AG04450 (cell line): ENCODE measurements at regions not wholly inside any gene's neighbourhood (a gene's known extent, or its start where the extent isn't known, plus 50 kb on each side); places are given as distances from the start of the nearest gene placed in this dataset.

Source experiments
- CTCF ChIA-PET: fragments of 300-600, 350-600 bp; formaldehyde crosslinking; extraction: SDS; loops from one replicate; lab custom pipeline; 2022; ENCODE audit warnings: antibody characterized with exemption, inconsistent platforms; lab: Charles Lee
- POLR2A ChIA-PET: fragments of 350-600 bp; formaldehyde crosslinking; extraction: SDS; loops from one replicate; lab custom pipeline; 2021; ENCODE audit warnings: antibody characterized with exemption, inconsistent platforms; lab: Yijun Ruan, JAX
- DNase-seq: peaks from one replicate; pipeline ENCODE4 v3.0.0-alpha.2; 2011; ENCODE audit warnings: low read depth, low spot score
- H3K27ac ChIP-seq: one replicate; pipeline ENCODE4 v1.5.1; 2012; ENCODE audit warnings: low read depth, low read length, control low read depth
- H3K27me3 ChIP-seq: one replicate; pipeline ENCODE4 v1.6.0; 2012; ENCODE audit warnings: low read length; ENCODE audit not compliant: control insufficient read depth, insufficient read depth
- H3K4me3 ChIP-seq: 2 replicates; pipeline ENCODE4 v1.5.1; 2011; ENCODE audit warnings: mild to moderate bottlenecking, low read depth, low read length, control low read depth
- H3K9me3 ChIP-seq: 2 replicates; pipeline ENCODE4 v1.5.1; 2012; ENCODE audit warnings: low read length; ENCODE audit not compliant: control insufficient read depth, insufficient read depth
- CTCF ChIP-seq: IDR thresholded peaks from 2 replicates; pipeline ENCODE4 v1.5.1; 2011; ENCODE audit warnings: low read depth, low read length, control low read depth, inconsistent platforms

- Histone ChIP-seq H3K27ac (no peak overlapping the region), H3K27me3 (peaks cover 2% of the 10 kb centered on the region), H3K4me3 (no peak overlapping the region), H3K9me3 (peaks cover 55% of the 10 kb centered on the region)
- ChIA-PET CTCF (no interaction called here), POLR2A (no interaction called here)
- TF ChIP-seq CTCF = no peak
- no peak for DNase-seq
Observed at GRCh38 chr2:239526666-239527415, 126.0 kb upstream of the HDAC4 start.

GRCh38 chr2:239526038-239526437, 125.2 kb upstream of the HDAC4 start:
- no peak for DNase-seq
- H3K27me3 ChIP-seq = peaks cover 2% of the 10 kb centered on the region
- H3K27ac ChIP-seq = no peak overlapping the region
- ChIA-PET CTCF (no interaction called here), POLR2A (no interaction called here)
- H3K9me3 ChIP-seq = peaks cover 55% of the 10 kb centered on the region
- no peak for TF ChIP-seq CTCF
- H3K4me3 ChIP-seq = no peak overlapping the region

- no peak for TF ChIP-seq CTCF
Observed at GRCh38 chr2:239523954-239524330, 123.1 kb upstream of the HDAC4 start.

GRCh38 chr2:239523147-239523953, 122.5 kb upstream of the HDAC4 start:
- no peak for TF ChIP-seq CTCF
- CTCF ChIA-PET = no interaction called here
- Histone ChIP-seq H3K9me3 (peaks cover 48% of the 10 kb centered on the region), H3K27ac (no peak overlapping the region), H3K27me3 (peaks cover 2% of the 10 kb centered on the region), H3K4me3 (no peak overlapping the region)
- no peak for DNase-seq
- POLR2A ChIA-PET = no interaction called here

More at GRCh38 chr2:239523954-239524330, 123.1 kb upstream of the HDAC4 start:
- no peak overlapping the region for H3K4me3 ChIP-seq
- peaks cover 2% of the 10 kb centered on the region for H3K27me3 ChIP-seq
- no peak for DNase-seq
- no peak overlapping the region for H3K27ac ChIP-seq
- ChIA-PET CTCF (no interaction called here), POLR2A (no interaction called here)
- peaks cover 54% of the 10 kb centered on the region for H3K9me3 ChIP-seq

GRCh38 chr2:239522740-239523119, 121.9 kb upstream of the HDAC4 start:
- Histone ChIP-seq H3K9me3 (peaks cover 45% of the 10 kb centered on the region), H3K27me3 (peaks cover 2% of the 10 kb centered on the region), H3K4me3 (no peak overlapping the region), H3K27ac (no peak overlapping the region)
- POLR2A ChIA-PET = no interaction called here
- no peak for DNase-seq
- CTCF ChIA-PET = no interaction called here
- TF ChIP-seq CTCF = no peak
